LNCaP clone FGC (cell line): ENCODE measurements at regions not wholly inside any gene's neighbourhood (a gene's known extent, or its start where the extent isn't known, plus 50 kb on each side); places are given as distances from the start of the nearest gene placed in this dataset.
A peak's percentile ranks its signal among the peaks of the same experiment; 100 is the strongest.

ENCODE experiments used
- DNase-seq: peaks from one replicate; pipeline ENCODE4 v3.0.0-alpha.2; 2011; ENCODE audit warnings: low read depth
- H3K4me3 ChIP-seq: 2 replicates; pipeline ENCODE4 v1.5.1; 2011; ENCODE audit warnings: mild to moderate bottlenecking, low read depth, low read length, control low read depth
- CTCF ChIP-seq: IDR thresholded peaks from 2 replicates; pipeline ENCODE4 v1.5.1; 2012; ENCODE audit warnings: mild to moderate bottlenecking; ENCODE audit not compliant: control insufficient read depth, insufficient read depth; ENCODE audit errors: extremely low read depth

- H3K4me3 ChIP-seq: no peak overlapping the region
- no peak for TF ChIP-seq CTCF
- no peak for DNase-seq
Measured at GRCh38 chr11:112352907-112353306, 92.2 kb upstream of the PLET1 start.

GRCh38 chr11:112354364-112354763 lies 93.7 kb upstream of the PLET1 start:
- no peak for TF ChIP-seq CTCF

GRCh38 chr11:112355726-112356125 lies 95.1 kb upstream of the PLET1 start:
- TF ChIP-seq CTCF: 0 out of 2 replicates have a peak, but pooled peaks have one; percentile 29
- peak; percentile 3 for DNase-seq
- H3K4me3 ChIP-seq: no peak overlapping the region

More at GRCh38 chr11:112354364-112354763, 93.7 kb upstream of the PLET1 start:
- no peak overlapping the region for H3K4me3 ChIP-seq
- DNase-seq: no peak

- no peak for DNase-seq
- TF ChIP-seq CTCF: no peak
Measured at GRCh38 chr11:112357488-112357887, 96.8 kb upstream of the PLET1 start.

GRCh38 chr11:112361396-112361795 lies 100.7 kb upstream of the PLET1 start:
- TF ChIP-seq CTCF: no peak
- no peak for DNase-seq

More at GRCh38 chr11:112357488-112357887, 96.8 kb upstream of the PLET1 start:
- H3K4me3 ChIP-seq: no peak overlapping the region

GRCh38 chr11:112363527-112363926 lies 102.9 kb upstream of the PLET1 start:
- TF ChIP-seq CTCF: no peak
- no peak for DNase-seq
- H3K4me3 ChIP-seq: no peak overlapping the region

More at GRCh38 chr11:112361396-112361795, 100.7 kb upstream of the PLET1 start:
- H3K4me3 ChIP-seq: no peak overlapping the region

- DNase-seq: peak; percentile 7
- no peak for TF ChIP-seq CTCF
- H3K4me3 ChIP-seq: no peak overlapping the region
Measured at GRCh38 chr11:112364962-112365481, 104.4 kb upstream of the PLET1 start.
